ENCODE measurements at regions not wholly inside any gene's neighbourhood (a gene's known extent, or its start where the extent isn't known, plus 50 kb on each side); places are given as distances from the start of the nearest gene placed in this dataset.

DNA sequence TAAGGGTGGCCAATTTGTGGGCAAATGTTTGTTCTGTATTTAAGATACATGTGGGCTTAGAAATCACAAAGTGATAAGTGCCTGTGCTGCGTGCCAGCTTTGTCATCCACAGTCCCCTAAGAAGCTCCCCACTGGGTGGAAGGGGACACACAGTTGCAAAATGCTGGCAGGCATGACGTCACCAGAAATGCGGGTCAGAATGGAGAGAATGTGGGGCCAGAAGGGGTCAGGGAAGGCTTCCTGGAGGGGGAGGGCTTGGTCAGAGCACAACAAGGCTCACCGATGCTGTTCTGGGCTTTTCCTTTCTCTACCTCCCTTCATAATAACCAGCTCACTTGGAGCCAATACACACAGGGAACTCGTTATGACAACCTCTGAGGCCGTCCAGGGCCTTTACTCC, 207.3 kb downstream of the URI1 start:
- TF ChIP-seq RNF2 (IDR thresholded peaks at IDR 0.05; ENCODE audit: borderline replicate concordance, low read depth, low read length, missing control alignments, poor library complexity, severe bottlenecking), result no peak
- TF ChIP-seq EZH2 (IDR thresholded peaks at IDR 0.05; ENCODE audit: low read depth, low read length, severe bottlenecking), result no peak
- TF ChIP-seq, protein P1, sequence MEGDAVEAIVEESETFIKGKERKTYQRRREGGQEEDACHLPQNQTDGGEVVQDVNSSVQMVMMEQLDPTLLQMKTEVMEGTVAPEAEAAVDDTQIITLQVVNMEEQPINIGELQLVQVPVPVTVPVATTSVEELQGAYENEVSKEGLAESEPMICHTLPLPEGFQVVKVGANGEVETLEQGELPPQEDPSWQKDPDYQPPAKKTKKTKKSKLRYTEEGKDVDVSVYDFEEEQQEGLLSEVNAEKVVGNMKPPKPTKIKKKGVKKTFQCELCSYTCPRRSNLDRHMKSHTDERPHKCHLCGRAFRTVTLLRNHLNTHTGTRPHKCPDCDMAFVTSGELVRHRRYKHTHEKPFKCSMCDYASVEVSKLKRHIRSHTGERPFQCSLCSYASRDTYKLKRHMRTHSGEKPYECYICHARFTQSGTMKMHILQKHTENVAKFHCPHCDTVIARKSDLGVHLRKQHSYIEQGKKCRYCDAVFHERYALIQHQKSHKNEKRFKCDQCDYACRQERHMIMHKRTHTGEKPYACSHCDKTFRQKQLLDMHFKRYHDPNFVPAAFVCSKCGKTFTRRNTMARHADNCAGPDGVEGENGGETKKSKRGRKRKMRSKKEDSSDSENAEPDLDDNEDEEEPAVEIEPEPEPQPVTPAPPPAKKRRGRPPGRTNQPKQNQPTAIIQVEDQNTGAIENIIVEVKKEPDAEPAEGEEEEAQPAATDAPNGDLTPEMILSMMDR (IDR thresholded peaks at IDR 0.05; ENCODE audit: control extremely low read depth in 1 of 3, insufficient read depth in 1 of 3, low read depth in 1 of 3, low read length in 3 of 3), result no peak

Data from H1 (cell line).